Stimulated activated CD8-positive, alpha-beta memory T cell treated with anti-CD3 and anti-CD28 coated beads, Interleukin-7, amount 100 ng/mL, for 4 hours (primary cell): ENCODE measurements at regions not wholly inside any gene's neighbourhood (a gene's known extent, or its start where the extent isn't known, plus 50 kb on each side); places are given as distances from the start of the nearest gene placed in this dataset.

ENCODE experiments used
- DNase-seq, 2 donors: peaks; one replicate each; pipeline ENCODE4 v3.0.0-alpha.2; 2020; ENCODE audit warnings: low read depth in 2 of 2

DNA sequence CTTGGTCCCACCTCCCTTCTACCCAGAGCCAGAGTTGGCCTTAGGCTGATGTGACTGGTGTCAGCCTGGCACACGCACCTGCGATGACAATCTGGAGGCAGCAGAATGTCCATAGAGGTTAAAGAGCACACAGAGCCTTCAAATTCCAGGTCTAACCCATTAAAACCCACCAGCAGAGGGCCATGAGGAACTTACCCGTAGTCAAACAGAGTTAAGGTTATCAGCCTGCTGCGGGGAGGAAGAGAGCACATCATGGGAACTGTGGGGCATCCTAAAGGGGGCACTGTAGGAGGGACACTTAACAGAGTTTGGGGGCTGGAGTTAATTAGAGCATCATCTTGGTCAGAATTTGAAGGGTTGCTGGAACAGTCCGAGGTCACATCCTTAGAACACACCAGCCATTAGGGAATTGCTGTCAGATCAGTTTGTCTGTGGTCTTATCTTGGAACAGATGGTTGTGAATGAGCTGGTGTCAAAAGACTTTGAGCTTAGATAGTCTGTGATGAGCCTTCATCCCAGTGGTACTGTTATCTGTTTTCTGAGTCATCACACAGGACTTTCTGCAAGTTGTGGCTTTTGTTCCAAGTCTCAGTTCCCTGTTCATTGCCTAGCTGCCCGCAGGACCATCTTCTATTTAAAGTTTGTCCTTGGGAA, 248.6 kb downstream of the LOXHD1 start:
- DNase-seq, result no peak

DNA sequence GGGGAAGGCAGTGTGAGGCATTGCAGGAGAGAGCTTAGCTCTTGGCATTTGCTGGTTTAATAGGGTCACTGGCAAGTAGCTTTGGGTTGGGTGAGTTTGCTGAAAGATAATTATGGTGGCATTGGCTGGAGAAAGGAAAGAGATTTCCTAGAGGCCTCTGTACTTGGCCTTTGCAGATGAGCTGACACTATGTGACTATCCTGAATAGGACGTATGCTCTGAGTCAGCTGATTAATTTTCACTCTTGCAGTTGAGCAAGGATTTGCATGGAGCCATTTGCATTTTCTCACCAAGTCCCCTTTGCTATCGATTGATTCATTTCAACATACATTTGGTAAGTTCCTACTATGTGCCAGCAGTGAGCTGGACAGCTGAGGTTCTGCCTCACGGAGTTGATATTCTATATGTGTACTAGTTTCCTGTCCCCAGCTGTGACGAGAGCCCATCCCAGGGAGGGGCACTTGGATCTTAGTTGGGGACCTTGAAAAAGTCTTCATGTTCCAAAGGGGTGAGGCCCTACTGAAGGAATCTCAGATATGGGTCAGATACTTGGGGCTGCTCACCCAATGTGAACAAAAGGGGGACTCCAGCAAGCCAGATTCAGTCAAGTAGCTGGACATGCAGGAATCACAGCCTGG, 245.7 kb downstream of the LOXHD1 start:
- DNase-seq, result no peak

DNA sequence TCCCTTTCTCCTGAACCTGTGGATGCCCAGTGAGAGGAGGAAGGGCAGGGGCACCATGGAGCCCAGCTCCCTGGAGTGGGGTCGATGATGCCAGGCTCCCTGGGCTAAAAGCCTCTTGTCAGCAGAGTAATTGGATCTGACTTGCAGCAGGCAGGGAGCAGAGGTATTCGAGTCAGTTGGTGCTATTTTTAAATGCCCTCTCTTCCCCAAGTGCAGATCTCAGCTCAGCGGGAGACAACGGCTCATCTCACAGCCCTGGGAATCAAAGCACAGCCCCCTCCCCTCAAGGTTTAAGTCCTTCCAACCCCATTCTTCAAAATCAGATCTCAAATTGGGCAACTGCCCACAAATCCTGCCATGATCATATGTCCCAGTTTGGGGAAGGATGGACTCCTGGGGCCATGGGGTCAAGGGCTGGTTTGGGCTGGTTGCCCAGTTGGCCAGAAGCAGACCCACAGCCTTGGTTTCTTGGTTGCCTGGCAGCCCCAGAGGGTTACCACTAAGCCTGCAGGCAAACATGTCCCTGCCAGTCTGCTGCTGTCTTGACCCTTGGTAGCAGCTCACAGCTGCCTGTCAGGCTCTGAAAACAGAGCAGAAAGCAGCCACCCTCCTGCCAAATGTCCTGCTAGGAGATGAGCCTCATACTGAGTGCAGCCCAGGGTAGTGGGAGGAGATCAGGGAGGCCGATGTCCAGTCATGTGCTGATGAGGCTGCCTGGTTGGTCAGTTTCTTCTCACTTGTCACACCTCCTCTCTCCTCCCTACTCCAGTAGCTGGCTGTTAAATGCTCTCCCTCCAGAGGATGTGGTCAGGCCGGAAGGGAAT, 244.9 kb downstream of the LOXHD1 start:
- no peak for DNase-seq

DNA sequence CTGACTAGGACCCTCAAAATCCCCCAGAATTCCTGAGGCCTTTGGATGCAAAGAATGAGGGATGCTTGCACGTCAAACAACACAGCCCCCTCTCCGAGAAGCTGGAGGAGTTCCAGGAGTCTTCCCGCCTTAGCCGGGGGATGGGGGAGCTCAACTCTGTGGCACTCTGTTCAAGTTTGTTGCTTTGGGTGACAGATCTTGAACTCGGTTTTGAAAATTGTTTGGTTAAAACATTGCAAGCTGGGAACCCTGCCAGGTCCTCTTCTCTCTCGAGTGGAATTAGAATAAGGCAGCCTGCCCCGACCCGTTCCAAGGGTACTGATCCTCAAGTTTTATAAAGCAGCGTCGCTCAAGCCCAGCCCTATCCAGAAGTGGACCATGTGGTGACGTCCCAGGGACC, 244.1 kb downstream of the LOXHD1 start:
- no peak for DNase-seq

DNA sequence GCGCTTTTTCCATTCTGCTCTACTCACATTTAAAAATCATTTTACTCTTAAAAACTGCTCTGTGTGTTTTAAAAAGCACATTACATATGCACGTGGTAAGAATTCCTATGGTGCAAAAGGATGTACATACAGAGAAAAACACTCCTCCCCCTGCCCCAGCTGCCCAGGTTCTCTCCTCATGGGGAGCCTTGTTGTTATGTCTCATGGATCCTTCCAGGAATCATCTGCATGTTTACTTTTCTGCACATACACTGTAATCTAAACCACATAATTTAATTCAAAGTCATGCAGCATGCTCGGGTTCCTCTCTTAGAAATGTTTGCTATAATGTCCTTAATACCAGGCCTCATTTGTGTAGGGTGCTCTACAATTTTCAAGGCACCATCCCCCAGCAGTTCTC, 243.3 kb downstream of the LOXHD1 start:
- DNase-seq, result no peak

DNA sequence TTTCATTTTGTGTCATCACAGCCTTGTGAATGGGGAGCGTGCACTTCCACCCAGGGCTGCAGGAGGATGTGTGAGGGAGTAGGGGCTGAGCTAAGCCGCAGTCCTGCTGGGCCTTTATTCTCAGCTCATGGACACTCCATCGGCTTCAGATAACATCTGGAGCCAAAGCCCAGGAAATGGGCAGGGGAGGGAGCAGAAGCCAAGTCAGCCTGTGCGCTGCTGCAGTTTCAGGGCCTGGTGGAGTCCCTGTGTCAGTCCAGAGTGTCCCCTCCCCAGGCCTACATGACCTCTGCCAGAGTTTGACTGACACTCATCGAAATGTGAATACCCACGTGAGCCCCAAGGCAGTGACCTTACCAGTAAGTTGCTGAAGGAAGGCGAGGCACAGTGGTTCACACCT, 242.2 kb downstream of the LOXHD1 start:
- DNase-seq, result no peak

DNA sequence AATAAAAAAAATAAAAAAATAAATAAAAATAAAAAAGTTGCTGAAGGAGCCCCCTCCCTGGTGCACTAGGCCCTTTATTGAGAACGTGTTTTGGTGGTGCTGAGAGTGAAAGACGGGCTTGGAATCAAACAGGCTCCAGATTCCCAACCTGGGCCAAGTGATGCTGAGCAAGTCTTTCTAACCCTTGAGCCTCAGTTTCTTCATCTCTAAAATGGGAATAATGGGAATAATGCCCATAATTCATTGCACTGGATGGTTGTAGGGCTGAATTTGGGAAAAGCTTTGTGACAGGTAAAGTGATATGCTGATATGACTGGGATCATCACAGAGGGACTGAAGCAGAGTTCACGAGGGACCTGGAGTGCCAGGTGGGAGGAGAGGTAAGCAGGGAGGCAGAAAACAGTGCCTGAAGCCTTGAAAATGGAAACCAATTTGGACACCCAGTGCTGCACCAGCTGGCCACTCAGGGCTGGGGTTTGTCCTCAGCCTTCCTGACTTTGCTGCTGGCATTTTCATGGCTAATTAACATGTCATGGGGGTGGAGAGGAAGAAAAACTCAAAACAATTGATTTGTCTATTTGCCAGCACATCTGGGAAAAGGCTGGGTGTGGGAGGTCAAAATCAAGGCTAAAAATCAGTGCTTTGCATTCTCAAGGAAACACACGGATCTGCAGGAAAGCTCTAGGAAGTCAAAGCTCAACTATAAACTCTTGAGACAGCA, 241.3 kb downstream of the LOXHD1 start:
- no peak for DNase-seq

DNA sequence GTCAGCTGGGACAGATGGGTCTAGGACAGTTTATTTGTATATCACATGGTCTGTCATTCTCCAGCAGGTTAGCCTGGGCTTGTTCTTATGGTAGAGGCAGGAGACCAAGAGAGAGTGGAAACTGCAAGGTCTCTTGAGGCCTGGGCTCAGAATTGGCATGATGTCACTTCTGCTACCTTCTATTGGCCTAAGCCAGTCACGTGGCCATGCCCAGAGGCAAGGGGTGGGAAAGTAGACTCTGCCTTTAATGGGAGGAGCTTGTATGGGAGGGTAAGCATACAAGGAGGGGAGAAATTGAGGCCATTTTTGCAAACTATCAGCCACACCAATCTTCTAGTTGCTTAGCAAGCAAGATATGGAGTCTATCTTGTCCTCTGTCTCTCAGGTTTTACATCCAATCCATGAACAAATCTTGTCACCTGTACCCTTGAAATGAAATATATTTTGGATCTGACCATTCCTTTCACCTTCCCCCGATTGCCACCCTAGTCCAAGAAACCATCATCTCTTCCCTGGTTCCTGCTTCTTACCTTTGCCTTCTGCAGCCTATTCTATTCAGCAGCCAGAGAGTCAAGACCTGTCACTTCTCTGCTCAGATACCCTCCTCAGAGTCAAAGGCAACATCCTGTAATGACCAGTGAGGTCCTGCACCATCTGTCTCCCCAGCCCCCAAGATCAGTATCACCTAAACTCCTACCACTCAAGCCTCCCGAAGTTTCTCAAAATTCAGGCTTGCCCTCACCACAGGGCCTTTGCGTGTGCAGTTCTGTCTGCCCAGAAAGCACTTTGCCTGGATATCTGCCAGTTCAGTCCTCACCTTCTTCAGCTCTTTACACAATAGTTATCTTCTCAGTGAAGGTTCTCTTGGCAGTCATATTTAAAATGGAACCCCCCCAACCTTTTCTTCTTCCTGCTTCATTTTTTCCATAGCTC, 240.0 kb downstream of the LOXHD1 start:
- no peak for DNase-seq

DNA sequence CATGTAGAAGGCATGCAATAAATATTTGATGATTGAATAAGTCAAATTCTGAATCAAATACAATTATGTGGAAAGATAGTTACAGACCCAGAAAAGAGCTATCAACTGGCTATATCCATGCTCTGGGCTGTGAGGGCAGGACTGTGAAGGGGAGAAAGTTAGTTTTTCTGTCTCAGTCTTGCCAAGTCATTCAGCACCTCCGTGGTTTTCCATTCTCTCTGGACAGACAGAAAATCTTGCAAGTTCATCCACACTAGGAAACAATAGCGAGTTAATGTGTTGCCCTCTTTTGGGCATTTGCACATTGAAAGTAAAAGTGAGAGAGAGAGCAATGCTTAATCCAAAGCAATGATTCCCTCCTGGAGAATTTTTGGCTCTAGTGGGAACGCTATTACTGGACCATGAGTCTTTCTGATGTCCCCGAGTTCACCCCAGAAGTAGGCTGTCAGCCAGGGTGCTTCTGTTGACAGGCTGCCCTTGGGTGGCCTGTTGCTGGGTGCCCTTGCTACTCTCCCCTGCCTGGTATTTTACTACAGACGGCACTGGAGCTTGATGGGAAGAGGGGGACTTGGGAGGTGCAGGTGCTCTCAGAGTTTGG, 238.3 kb downstream of the LOXHD1 start:
- DNase-seq, result no peak

DNA sequence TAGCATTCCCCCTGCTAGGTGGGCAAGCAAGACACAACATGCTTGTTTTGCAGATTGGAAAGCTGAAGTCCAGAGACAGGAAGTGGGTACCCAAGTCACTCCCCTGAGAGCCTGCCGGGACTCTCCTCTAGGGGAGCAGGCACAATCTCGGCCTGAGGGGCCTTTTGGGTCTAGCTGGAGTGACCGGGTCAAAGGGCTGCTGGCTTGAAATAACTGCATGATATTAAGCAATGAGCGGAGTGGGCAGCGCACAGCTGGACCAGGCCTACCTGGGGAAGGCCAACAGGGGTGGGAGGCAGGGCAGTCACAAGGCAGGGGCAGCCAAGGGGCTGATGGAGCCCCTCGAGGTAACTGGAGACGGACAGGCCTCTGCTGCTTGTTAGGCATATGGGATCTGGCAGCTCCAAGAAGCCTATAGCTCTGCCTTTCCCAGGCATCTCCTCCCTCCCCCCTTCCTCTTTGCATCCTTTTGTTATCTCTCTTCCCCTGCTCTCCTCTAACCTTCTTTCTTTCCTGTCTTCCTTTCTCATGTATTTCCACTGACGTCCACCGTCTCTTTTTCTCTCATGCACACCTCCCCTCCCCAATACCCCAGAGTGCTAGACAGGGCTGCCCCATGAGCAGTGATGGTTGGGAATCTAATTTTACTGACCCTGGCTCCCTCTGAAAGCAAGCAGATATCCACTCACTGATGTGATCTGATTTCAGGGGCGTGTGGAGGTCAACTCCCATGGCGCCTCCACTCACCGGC, 237.5 kb downstream of the LOXHD1 start:
- no peak for DNase-seq

DNA sequence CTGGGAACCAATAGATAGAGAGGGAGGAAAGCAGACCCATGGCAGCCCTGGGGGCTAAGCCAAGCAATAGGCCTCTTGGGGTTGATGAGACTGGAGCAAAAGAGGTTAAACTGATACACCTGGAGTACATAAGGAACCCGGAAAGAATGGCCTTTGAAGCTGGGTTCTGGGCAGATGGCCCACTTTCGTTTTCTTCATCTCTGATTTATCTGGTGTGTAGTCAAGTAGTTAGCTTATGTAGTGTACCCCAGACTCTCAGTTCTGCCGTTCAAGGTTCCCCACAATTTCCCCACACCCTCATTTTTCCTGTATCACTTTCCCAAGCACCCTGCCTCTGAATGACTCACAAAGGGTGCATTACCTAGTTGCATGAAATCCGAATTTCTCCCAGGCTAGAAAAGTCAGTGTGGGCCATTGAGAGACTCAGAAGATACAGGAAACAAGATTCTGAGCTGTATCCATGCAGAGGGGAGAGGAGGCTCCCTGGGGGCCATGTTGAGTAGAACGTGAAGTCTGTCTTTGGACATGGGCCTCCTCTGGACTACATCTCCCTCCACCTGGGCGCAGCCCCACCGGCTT, 235.0 kb downstream of the LOXHD1 start:
- DNase-seq, result no peak

DNA sequence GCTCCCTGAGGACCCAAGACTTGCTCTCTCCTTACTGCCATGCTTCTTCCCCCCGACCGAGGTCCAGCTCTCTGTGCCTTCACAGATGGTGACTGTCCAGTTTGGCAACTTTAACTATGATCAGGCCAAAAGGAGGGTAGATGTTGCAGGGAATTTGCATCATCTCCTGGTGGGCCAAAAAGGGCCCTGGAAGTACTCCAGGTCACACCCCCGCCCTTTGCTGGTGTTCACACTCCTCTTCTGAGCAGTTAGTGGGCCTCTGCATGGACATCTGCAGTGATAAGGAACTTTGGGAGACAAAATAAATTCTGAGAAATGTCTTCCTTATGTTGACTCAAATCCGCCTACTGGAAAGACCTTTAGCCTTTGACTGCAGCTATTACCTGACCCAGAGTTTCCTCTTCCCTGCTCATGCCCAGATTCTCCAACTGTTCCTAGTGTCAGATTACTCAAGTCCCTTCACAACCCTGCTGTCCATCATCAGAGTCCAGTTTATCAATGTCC, 234.4 kb downstream of the LOXHD1 start:
- DNase-seq, result no peak

DNA sequence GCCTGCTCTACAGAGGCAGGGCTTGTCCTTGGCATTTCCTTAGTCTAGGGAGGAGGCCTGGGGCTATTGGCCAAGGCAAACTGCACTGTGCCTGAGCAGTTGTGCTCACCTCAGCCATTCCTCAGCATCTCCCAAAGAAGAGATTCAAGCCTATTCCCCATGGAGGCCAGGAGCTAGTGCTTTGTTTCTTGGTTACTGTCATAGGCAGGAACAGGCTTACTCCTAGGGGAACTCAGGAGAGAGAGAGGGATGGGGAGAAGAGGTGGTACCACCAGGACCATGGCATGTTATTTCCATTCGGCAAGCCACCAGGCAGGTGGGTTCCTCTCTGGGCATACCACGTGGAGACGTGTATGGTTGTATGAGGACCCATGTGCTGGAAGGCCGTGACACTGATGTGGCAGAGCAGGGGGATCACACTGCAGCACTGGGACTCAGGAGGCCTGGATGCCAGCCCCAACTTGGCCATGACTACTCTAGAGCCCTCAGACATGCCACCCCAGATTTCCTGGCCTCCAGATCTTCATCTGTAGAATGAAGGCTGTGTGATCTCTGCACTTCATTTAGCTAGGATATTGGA, 233.7 kb downstream of the LOXHD1 start:
- DNase-seq, result no peak

DNA sequence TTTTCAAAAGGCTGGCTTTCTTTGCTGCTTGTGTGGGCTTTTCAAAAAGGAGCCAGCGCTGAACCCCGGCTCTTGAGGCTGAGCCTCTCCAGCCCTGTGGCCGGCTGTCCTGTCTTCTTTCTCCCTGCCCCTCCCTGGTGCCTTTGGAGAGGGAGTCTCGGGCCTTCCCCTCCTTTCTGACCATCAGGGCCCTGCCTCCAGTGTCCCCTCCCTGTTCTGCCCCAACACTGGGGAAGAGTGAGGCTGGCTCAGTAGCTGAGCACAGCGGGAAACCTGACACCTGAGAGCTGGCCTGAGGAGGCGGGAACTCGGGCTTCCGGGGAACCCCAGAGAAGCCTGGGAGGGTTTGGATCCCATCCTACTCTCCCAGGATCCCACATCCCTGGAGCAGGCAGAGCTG, 232.1 kb downstream of the LOXHD1 start:
- DNase-seq, result no peak

DNA sequence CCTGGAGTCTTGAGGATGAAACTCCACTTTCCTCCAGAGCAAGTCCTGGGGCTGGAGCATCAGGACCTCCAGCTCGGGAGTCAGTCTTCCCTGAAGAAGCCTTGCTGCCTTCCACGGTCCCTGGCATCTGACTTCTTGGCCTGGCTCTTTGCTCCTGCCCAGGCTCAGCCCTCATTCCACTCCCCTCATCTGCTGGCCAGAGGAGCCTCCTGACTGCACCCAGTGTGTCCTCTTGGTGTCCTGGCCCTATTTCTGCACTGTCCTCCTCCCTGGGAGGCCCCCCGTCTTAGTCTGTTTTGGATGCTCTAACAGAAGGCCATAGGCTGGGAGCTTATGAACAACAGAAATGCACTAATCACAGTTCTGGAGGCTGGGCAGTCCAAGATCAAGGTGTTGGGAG, 231.5 kb downstream of the LOXHD1 start:
- no peak for DNase-seq

DNA sequence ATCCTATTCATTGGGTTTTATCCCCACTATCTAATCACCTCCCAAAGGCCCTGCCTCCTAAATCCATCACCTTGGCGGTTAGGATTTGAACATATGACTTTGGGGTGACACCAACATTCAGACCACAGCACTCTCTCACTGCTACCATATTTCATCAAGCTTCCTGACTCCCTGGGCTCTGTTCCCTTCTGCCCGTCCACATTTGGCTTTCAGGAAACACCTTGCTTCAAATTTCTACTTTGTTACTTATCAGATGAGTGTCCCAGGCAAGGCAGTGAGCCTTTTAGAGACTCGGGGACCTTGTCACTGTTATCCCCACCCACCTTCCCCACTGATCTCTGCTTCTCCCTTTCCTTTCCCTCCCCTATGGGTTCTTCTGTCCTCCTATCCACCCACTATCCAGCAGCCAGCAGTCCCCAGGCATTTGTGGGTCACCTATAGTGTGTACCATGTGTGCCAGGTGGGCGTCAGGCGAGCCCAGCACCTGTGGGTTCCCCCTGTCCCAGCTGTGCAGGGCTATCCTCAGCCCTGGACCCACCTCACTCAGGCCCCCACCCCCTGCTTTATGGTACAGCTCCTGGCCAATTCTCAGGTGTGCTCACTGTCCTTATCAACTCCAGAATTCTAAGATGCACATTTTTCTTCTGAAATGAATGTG, 230.9 kb downstream of the LOXHD1 start:
- no peak for DNase-seq

DNA sequence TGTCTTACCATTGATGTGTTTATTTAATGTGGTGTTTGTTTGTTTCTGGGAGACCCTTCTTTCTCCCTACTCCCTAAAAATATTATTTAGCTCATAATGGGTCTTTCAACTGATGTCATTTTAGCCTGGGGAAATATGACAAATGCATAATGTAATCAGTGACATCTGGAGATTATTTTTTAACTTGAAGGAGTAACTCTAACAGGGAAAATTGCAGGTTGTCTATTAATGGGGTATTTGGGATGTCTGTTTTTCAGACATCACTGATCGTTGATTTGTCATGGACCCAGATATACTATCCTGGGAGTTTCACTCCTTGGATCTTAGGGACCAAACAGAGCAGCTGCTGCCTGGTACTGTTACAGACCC, 230.4 kb downstream of the LOXHD1 start:
- no peak for DNase-seq
